MCF 10A (cell line): ENCODE measurements at regions not wholly inside any gene's neighbourhood (a gene's known extent, or its start where the extent isn't known, plus 50 kb on each side); places are given as distances from the start of the nearest gene placed in this dataset.
A peak's percentile ranks its signal among the peaks of the same experiment; 100 is the strongest.

ENCODE experiments used
- BruUV-seq: library from RNA; stranded (reverse); fragments of 400-500 nt; replicated peaks from 2 replicates; lab custom pipeline; 2021; lab: Mats Ljungman, UMichigan
- CTCF ChIA-PET: fragments of 300-600 bp; sonication (Branson Sonifier 250); formaldehyde crosslinking; extraction: SDS; loops from one replicate; lab custom pipeline; 2021; ENCODE audit warnings: antibody characterized with exemption, inconsistent platforms; lab: Yijun Ruan, JAX
- POLR2A ChIA-PET: fragments of 300-600, 350-650 bp; sonication (Branson Sonifier 250); formaldehyde crosslinking; extraction: SDS; loops from one replicate; lab custom pipeline; 2020; ENCODE audit warnings: antibody characterized with exemption, inconsistent platforms; lab: Yijun Ruan, JAX
- DNase-seq: peaks from one replicate; pipeline ENCODE4 v3.0.0-alpha.2; 2018; ENCODE audit not compliant: unreplicated experiment
- H3K27ac Mint-ChIP-seq: one replicate; pipeline ENCODE4 v1.8.0; 2022; ENCODE audit warnings: mild to moderate bottlenecking, low read depth, mixed read lengths; ENCODE audit not compliant: unreplicated experiment
- H3K27me3 Mint-ChIP-seq: one replicate; pipeline ENCODE4 v1.8.0; 2022; ENCODE audit warnings: mixed read lengths; ENCODE audit not compliant: insufficient read depth, unreplicated experiment
- H3K36me3 Mint-ChIP-seq: one replicate; pipeline ENCODE4 v1.8.0; 2022; ENCODE audit warnings: mild to moderate bottlenecking, moderate library complexity, mixed read lengths; ENCODE audit not compliant: insufficient read depth, unreplicated experiment
- H3K4me1 Mint-ChIP-seq: one replicate; pipeline ENCODE4 v1.8.0; 2022; ENCODE audit warnings: mixed read lengths; ENCODE audit not compliant: insufficient read depth, unreplicated experiment
- H3K4me3 Mint-ChIP-seq: one replicate; pipeline ENCODE4 v1.8.0; 2022; ENCODE audit warnings: mild to moderate bottlenecking, moderate library complexity, mixed read lengths; ENCODE audit not compliant: unreplicated experiment
- H3K9me3 Mint-ChIP-seq: one replicate; pipeline ENCODE4 v1.8.0; 2022; ENCODE audit warnings: mixed read lengths; ENCODE audit not compliant: unreplicated experiment
- intact Hi-C: fragments of 100-400 bp; cut with micrococcal nuclease; formaldehyde crosslinking; loops from 2 replicates; pipeline ENCODE4 v1.14.1; 2022
- TF ChIP-seq, protein P1 (sequence below): fragments of 200-600 bp; IDR thresholded peaks from one replicate; pipeline ENCODE4 v1.8.0; 2022; ENCODE audit warnings: antibody characterized with exemption, mild to moderate bottlenecking; ENCODE audit not compliant: unreplicated experiment

GRCh38 chr5:34522599-34523386 lies 133.3 kb upstream of the RAI14 start:
- no TSS peak for BruUV-seq
- peak; percentile 85 for DNase-seq
- Mint-ChIP-seq H3K4me3 (no peak overlapping the region), H3K27ac (no peak overlapping the region), H3K27me3 (no peaks in the 10 kb centered on the region), H3K36me3 (no peaks in the 10 kb centered on the region), H3K4me1 (peaks cover 20% of the 10 kb centered on the region), H3K9me3 (no peaks in the 10 kb centered on the region)
- POLR2A ChIA-PET: interaction anchor here (0.8 to 2.0 kb wide), 8 partner anchors 8 to 437 kb away, joined by 3 to 7 read pairs (median 4); partner anchors contain the start of genes BRIX1, RAD1 and RAI14
- intact Hi-C loops: loop anchor here (1.0 to 10.0 kb wide), 6 partner anchors 36 to 376 kb away; partner anchors contain the start of genes RAI14 and TTC23L
- CTCF ChIA-PET: interaction anchor here (0.6 to 4.6 kb wide), 49 partner anchors 9 to 539 kb away, joined by 3 to 126 read pairs (median 4); partner anchors contain the start of genes RAI14 and TTC23L
- TF ChIP-seq, protein P1, sequence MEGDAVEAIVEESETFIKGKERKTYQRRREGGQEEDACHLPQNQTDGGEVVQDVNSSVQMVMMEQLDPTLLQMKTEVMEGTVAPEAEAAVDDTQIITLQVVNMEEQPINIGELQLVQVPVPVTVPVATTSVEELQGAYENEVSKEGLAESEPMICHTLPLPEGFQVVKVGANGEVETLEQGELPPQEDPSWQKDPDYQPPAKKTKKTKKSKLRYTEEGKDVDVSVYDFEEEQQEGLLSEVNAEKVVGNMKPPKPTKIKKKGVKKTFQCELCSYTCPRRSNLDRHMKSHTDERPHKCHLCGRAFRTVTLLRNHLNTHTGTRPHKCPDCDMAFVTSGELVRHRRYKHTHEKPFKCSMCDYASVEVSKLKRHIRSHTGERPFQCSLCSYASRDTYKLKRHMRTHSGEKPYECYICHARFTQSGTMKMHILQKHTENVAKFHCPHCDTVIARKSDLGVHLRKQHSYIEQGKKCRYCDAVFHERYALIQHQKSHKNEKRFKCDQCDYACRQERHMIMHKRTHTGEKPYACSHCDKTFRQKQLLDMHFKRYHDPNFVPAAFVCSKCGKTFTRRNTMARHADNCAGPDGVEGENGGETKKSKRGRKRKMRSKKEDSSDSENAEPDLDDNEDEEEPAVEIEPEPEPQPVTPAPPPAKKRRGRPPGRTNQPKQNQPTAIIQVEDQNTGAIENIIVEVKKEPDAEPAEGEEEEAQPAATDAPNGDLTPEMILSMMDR: peak; percentile 65

- ChIA-PET CTCF (interaction anchor here (0.6 to 4.6 kb wide), 49 partner anchors 9 to 527 kb away, joined by 3 to 126 read pairs (median 4); partner anchors contain the start of genes RAI14 and TTC23L), POLR2A (interaction anchor here (0.6 to 2.0 kb wide), 10 partner anchors 9 to 436 kb away, joined by 3 to 7 read pairs (median 4); partner anchors contain the start of genes BRIX1, RAD1, RAI14 and TTC23L)
- Mint-ChIP-seq H3K27ac (no peak overlapping the region), H3K27me3 (no peaks in the 10 kb centered on the region), H3K9me3 (no peaks in the 10 kb centered on the region), H3K4me3 (no peak overlapping the region), H3K36me3 (no peaks in the 10 kb centered on the region), H3K4me1 (peaks cover 20% of the 10 kb centered on the region)
- intact Hi-C loops: loop anchor here (1.0 to 10.0 kb wide), 6 partner anchors 37 to 375 kb away; partner anchors contain the start of genes RAI14 and TTC23L
- no TSS peak for BruUV-seq
- TF ChIP-seq, protein P1: no peak
- no peak for DNase-seq
Observed at GRCh38 chr5:34523387-34523726, 132.8 kb upstream of the RAI14 start.

- peak; percentile 85 for DNase-seq
- intact Hi-C loops: loop anchor here (5.0 to 10.0 kb wide), 3 partner anchors 161 to 311 kb away; partner anchors contain the start of gene TTC23L
- peaks cover 20% of the 10 kb centered on the region for H3K4me1 Mint-ChIP-seq
Observed at GRCh38 chr5:34524123-34524522, 132.0 kb upstream of the RAI14 start.

More at GRCh38 chr5:34524123-34524522, 132.0 kb upstream of the RAI14 start:
- H3K27ac Mint-ChIP-seq: no peak overlapping the region
- BruUV-seq: no TSS peak
- H3K27me3 Mint-ChIP-seq: no peaks in the 10 kb centered on the region
- H3K36me3 Mint-ChIP-seq: no peaks in the 10 kb centered on the region
- ChIA-PET POLR2A (interaction anchor here (0.6 to 2.0 kb wide), 8 partner anchors 9 to 435 kb away, joined by 3 to 7 read pairs (median 4); partner anchors contain the start of genes BRIX1, RAD1, RAI14 and TTC23L), CTCF (interaction anchor here (0.5 to 4.6 kb wide), 32 partner anchors 8 to 479 kb away, joined by 3 to 126 read pairs (median 4); partner anchors contain the start of gene RAI14)
- no peaks in the 10 kb centered on the region for H3K9me3 Mint-ChIP-seq
- no peak overlapping the region for H3K4me3 Mint-ChIP-seq
- TF ChIP-seq, protein P1: no peak
